Vagina (tissue), 2 donors: ENCODE measurements at regions not wholly inside any gene's neighbourhood (a gene's known extent, or its start where the extent isn't known, plus 50 kb on each side); places are given as distances from the start of the nearest gene placed in this dataset.

Source experiments
- DNase-seq, 2 donors: peaks; one replicate each; pipeline ENCODE4 v3.0.0-alpha.2; 2017; ENCODE audit errors: extremely low spot score in 2 of 2
- H3K27ac ChIP-seq: fragments of 200-600 bp; sonication (generic); one replicate; pipeline ENCODE4 v1.5.1; 2019
- H3K27me3 ChIP-seq: fragments of 200-600 bp; sonication (generic); one replicate; pipeline ENCODE4 v1.5.1; 2019
- H3K36me3 ChIP-seq, 2 donors: fragments of 200-600 bp; sonication (generic); one replicate each; pipeline ENCODE4 v1.5.1; 2017 to 2019
- H3K4me1 ChIP-seq: fragments of 200-600 bp; sonication (generic); one replicate; pipeline ENCODE4 v1.5.1; 2019
- H3K4me3 ChIP-seq, 2 donors: fragments of 200-600 bp; sonication (generic); 1 replicate in 1 of 2; 2 replicates in 1 of 2; pipeline ENCODE4 v1.5.1; 2016 to 2019
- H3K9me3 ChIP-seq: fragments of 200-600 bp; sonication (generic); one replicate; pipeline ENCODE4 v1.5.1; 2019
- POLR2A ChIP-seq, 2 donors: fragments of 450-650 bp; IDR thresholded peaks; one replicate each; pipeline ENCODE4 v1.6.1; 2017; ENCODE audit warnings: antibody characterized with exemption in 2 of 2, mild to moderate bottlenecking in 2 of 2, moderate library complexity in 2 of 2
- POLR2AphosphoS5 ChIP-seq, 2 donors: sonication (generic); formaldehyde crosslinking; IDR thresholded peaks; one replicate each; pipeline ENCODE4 v1.9.0; 2017; ENCODE audit warnings: antibody characterized with exemption in 2 of 2, mild to moderate bottlenecking in 2 of 2, low read depth in 1 of 2; ENCODE audit not compliant: insufficient read depth in 1 of 2
- intact Hi-C: fragments of 100-400 bp; cut with DNase I; formaldehyde crosslinking; loops from one replicate; pipeline ENCODE4 v1.15.1; 2023
- TF ChIP-seq, protein P1 (sequence below), 3 experiments: fragments of 450-650 bp in 2 of 3; fragments of 200-600 bp in 1 of 3; sonication (generic) in 1 of 3; IDR thresholded peaks; one replicate each; pipeline ENCODE4 v1.5.1; 2017 to 2019; ENCODE audit warnings: antibody characterized with exemption in 3 of 3, mild to moderate bottlenecking in 2 of 3, moderate library complexity in 2 of 3

GRCh38 chr2:160977854-160978253 lies 182.4 kb upstream of the TANK start:
- intact Hi-C loops, result loop anchor here (10.0 kb wide), 1 partner anchor 653 kb away; no protein-coding TSS in a partner anchor
- DNase-seq, result no peak
- Histone ChIP-seq H3K4me1 (no peaks in the 10 kb centered on the region), H3K27ac (no peak overlapping the region), H3K27me3 (no peaks in the 10 kb centered on the region), H3K36me3 (no peaks in the 10 kb centered on the region), H3K9me3 (no peaks in the 10 kb centered on the region), H3K4me3 (no peak overlapping the region)
- TF ChIP-seq POLR2AphosphoS5 (IDR thresholded peaks at IDR 0.05; ENCODE audit: insufficient read depth in 1 of 2, low read depth in 1 of 2), result no peak
- TF ChIP-seq, protein P1, sequence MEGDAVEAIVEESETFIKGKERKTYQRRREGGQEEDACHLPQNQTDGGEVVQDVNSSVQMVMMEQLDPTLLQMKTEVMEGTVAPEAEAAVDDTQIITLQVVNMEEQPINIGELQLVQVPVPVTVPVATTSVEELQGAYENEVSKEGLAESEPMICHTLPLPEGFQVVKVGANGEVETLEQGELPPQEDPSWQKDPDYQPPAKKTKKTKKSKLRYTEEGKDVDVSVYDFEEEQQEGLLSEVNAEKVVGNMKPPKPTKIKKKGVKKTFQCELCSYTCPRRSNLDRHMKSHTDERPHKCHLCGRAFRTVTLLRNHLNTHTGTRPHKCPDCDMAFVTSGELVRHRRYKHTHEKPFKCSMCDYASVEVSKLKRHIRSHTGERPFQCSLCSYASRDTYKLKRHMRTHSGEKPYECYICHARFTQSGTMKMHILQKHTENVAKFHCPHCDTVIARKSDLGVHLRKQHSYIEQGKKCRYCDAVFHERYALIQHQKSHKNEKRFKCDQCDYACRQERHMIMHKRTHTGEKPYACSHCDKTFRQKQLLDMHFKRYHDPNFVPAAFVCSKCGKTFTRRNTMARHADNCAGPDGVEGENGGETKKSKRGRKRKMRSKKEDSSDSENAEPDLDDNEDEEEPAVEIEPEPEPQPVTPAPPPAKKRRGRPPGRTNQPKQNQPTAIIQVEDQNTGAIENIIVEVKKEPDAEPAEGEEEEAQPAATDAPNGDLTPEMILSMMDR (IDR thresholded peaks at IDR 0.05), result no peak
- no peak for TF ChIP-seq POLR2A (IDR thresholded peaks at IDR 0.05)

DNA sequence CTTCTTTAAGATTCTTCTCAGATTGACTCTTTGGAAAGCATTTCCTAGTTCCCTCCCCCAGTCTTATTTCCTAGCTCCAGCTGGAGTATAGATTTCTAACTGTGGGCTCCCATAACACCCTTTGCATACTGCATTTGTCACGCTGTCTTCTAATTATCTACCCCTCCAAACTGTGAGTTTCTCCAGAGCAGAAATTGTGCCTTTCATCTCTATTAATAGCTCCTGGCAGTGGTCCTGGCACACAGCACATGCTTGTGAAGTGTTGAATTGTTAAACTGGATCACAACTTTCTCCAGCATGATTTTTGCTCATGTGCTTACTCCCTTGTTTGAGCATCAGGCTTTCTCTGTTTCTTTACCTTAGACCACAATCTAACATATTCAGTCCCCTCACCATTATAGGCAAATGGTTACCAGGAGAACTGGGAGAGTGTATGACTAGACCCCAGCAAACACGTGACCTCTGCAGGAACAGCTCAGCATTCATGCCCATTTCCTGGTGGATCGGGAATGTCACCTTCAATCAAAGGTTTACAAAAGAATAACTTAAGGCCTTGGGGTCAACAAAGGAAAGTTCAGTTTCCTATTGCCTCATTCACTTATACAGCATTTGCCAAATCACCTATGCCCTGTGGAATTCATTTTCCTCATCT lies 175.7 kb upstream of the TANK start:
- H3K36me3 ChIP-seq, result no peaks in the 10 kb centered on the region
- DNase-seq, result no peak
- H3K27ac ChIP-seq, result no peak overlapping the region
- H3K9me3 ChIP-seq, result no peaks in the 10 kb centered on the region
- intact Hi-C loops, result loop anchor here (5.0 kb wide), 1 partner anchor 872 kb away; no protein-coding TSS in a partner anchor
- no peaks in the 10 kb centered on the region for H3K27me3 ChIP-seq
- H3K4me1 ChIP-seq, result peaks cover 5% of the 10 kb centered on the region
- H3K4me3 ChIP-seq, result no peak overlapping the region
- TF ChIP-seq POLR2AphosphoS5 (IDR thresholded peaks at IDR 0.05; ENCODE audit: insufficient read depth in 1 of 2, low read depth in 1 of 2) (no peak), POLR2A (IDR thresholded peaks at IDR 0.05) (no peak)
- TF ChIP-seq, protein P1 (IDR thresholded peaks at IDR 0.05), result no peak

- TF ChIP-seq, protein P1 (IDR thresholded peaks at IDR 0.05), result no peak
- TF ChIP-seq POLR2AphosphoS5 (IDR thresholded peaks at IDR 0.05; ENCODE audit: insufficient read depth in 1 of 2, low read depth in 1 of 2) (no peak), POLR2A (IDR thresholded peaks at IDR 0.05) (no peak)
- intact Hi-C loops, result loop anchor here (5.0 to 10.0 kb wide), 2 partner anchors 735 to 877 kb away; no protein-coding TSS in a partner anchor
- H3K27me3 ChIP-seq, result no peaks in the 10 kb centered on the region
- peaks cover 5% of the 10 kb centered on the region for H3K4me1 ChIP-seq
- H3K27ac ChIP-seq, result no peak overlapping the region
- no peaks in the 10 kb centered on the region for H3K9me3 ChIP-seq
- H3K36me3 ChIP-seq, result no peaks in the 10 kb centered on the region
- H3K4me3 ChIP-seq, result no peak overlapping the region
- no peak for DNase-seq
Measured at GRCh38 chr2:160989778-160990177, 170.4 kb upstream of the TANK start.

GRCh38 chr2:160993654-160994061 lies 166.6 kb upstream of the TANK start:
- Histone ChIP-seq H3K4me3 (no peak overlapping the region), H3K36me3 (no peaks in the 10 kb centered on the region), H3K27ac (peak overlapping the region; percentile 43), H3K27me3 (no peaks in the 10 kb centered on the region), H3K4me1 (peaks cover 5% of the 10 kb centered on the region), H3K9me3 (no peaks in the 10 kb centered on the region)
- no peak for TF ChIP-seq POLR2A (IDR thresholded peaks at IDR 0.05)
- TF ChIP-seq, protein P1 (IDR thresholded peaks at IDR 0.05), result no peak
- TF ChIP-seq POLR2AphosphoS5 (IDR thresholded peaks at IDR 0.05; ENCODE audit: insufficient read depth in 1 of 2, low read depth in 1 of 2), result no peak
- intact Hi-C loops, result loop anchor here (10.0 kb wide), 1 partner anchor 739 kb away; no protein-coding TSS in a partner anchor
- DNase-seq, result no peak
